Liver (tissue), 8 donors: ENCODE measurements at regions not wholly inside any gene's neighbourhood (a gene's known extent, or its start where the extent isn't known, plus 50 kb on each side); places are given as distances from the start of the nearest gene placed in this dataset.

Experiments
- DNase-seq: peaks from one replicate; pipeline ENCODE4 v3.0.0-alpha.2; 2017; ENCODE audit warnings: low spot score
- H3K27ac ChIP-seq, 2 donors: one replicate each; pipeline ENCODE4 v1.7.0; 2013; ENCODE audit warnings: inconsistent platforms in 2 of 2, low read length in 2 of 2, control low read depth in 1 of 2, low read depth in 1 of 2, mild to moderate bottlenecking in 1 of 2
- H3K27me3 ChIP-seq, 4 donors: one replicate each; pipeline versions ENCODE4 v1.6.1 to v1.7.0; 2013; ENCODE audit warnings: low read length in 3 of 4, inconsistent platforms in 1 of 4, mild to moderate bottlenecking in 1 of 4, moderate library complexity in 1 of 4; ENCODE audit not compliant: control insufficient read depth in 4 of 4, insufficient read depth in 4 of 4
- H3K36me3 ChIP-seq, 4 donors: one replicate each; pipeline versions ENCODE4 v1.6.1 to v1.7.0; 2013; ENCODE audit warnings: low read length in 3 of 4, mild to moderate bottlenecking in 3 of 4, low read depth in 1 of 4, moderate library complexity in 1 of 4; ENCODE audit not compliant: control insufficient read depth in 4 of 4, insufficient read depth in 3 of 4
- H3K4me1 ChIP-seq, 4 donors: one replicate each; pipeline versions ENCODE4 v1.6.1 to v1.7.0; 2013; ENCODE audit warnings: low read length in 3 of 4, mild to moderate bottlenecking in 3 of 4, moderate library complexity in 1 of 4; ENCODE audit not compliant: control insufficient read depth in 4 of 4, insufficient read depth in 4 of 4
- H3K4me3 ChIP-seq, 3 donors: one replicate each; pipeline versions ENCODE4 v1.6.1 to v1.7.0; 2013; ENCODE audit warnings: low read length in 3 of 3, control low read depth in 1 of 3, low read depth in 1 of 3, mild to moderate bottlenecking in 1 of 3
- H3K9ac ChIP-seq, 2 donors: one replicate each; pipeline ENCODE4 v1.7.0; 2013; ENCODE audit warnings: low read length in 2 of 2, mild to moderate bottlenecking in 2 of 2, moderate library complexity in 2 of 2, control low read depth in 1 of 2, low read depth in 1 of 2
- H3K9me3 ChIP-seq, 4 donors: one replicate each; pipeline versions ENCODE4 v1.6.1 to v1.7.0; 2013; ENCODE audit warnings: low read length in 3 of 4; ENCODE audit not compliant: control insufficient read depth in 4 of 4
- ATF3 ChIP-seq: IDR thresholded peaks from 2 replicates; pipeline ENCODE4 v1.6.1; 2016; ENCODE audit warnings: antibody characterized with exemption
- CTCF ChIP-seq: fragments of 150-350 bp; IDR thresholded peaks from 2 replicates; pipeline ENCODE4 v1.5.1; 2017; ENCODE audit warnings: improper control_type of control experiment, low read depth, low read length; ENCODE audit not compliant: missing input control
- EGR1 ChIP-seq, 2 donors: IDR thresholded peaks; 2 replicates each; pipeline ENCODE4 v1.6.1; 2016 to 2018; ENCODE audit warnings: antibody characterized with exemption in 2 of 2, low read depth in 2 of 2
- FOXA1 ChIP-seq: IDR thresholded peaks from 2 replicates; pipeline ENCODE4 v1.6.1; 2016; ENCODE audit warnings: antibody characterized with exemption
- FOXA2 ChIP-seq: IDR thresholded peaks from 2 replicates; pipeline ENCODE4 v1.6.1; 2016; ENCODE audit warnings: antibody characterized with exemption
- GABPA ChIP-seq, 2 donors: IDR thresholded peaks in 1 of 2; conservative IDR thresholded peaks in 1 of 2; 2 replicates each; pipeline ENCODE4 v1.6.1; 2016; ENCODE audit warnings: antibody characterized with exemption in 2 of 2, mild to moderate bottlenecking in 1 of 2, moderate library complexity in 1 of 2
- HNF4A ChIP-seq, 2 donors: conservative IDR thresholded peaks; 2 replicates each; pipeline ENCODE4 v1.6.1; 2016; ENCODE audit warnings: antibody characterized with exemption in 2 of 2, mild to moderate bottlenecking in 2 of 2
- HNF4G ChIP-seq: IDR thresholded peaks from 2 replicates; pipeline ENCODE4 v1.6.1; 2016; ENCODE audit warnings: antibody characterized with exemption
- JUND ChIP-seq, 2 donors: IDR thresholded peaks; 2 replicates each; pipeline ENCODE4 v1.6.1; 2016; ENCODE audit warnings: antibody characterized with exemption in 2 of 2
- MAX ChIP-seq: IDR thresholded peaks from 2 replicates; pipeline ENCODE4 v1.6.1; 2016; ENCODE audit warnings: antibody characterized with exemption
- NR2F2 ChIP-seq: IDR thresholded peaks from 2 replicates; pipeline ENCODE4 v1.6.1; 2016; ENCODE audit warnings: antibody characterized with exemption
- RAD21 ChIP-seq, 2 donors: IDR thresholded peaks; 2 replicates each; pipeline ENCODE4 v1.6.1; 2016; ENCODE audit warnings: antibody characterized with exemption in 2 of 2, mild to moderate bottlenecking in 2 of 2
- REST ChIP-seq: IDR thresholded peaks from 2 replicates; pipeline ENCODE4 v1.6.1; 2016; ENCODE audit warnings: antibody characterized with exemption, mild to moderate bottlenecking
- RXRA ChIP-seq, 2 donors: IDR thresholded peaks; 2 replicates each; pipeline ENCODE4 v1.6.1; 2017 to 2018; ENCODE audit warnings: antibody characterized with exemption in 2 of 2, mild to moderate bottlenecking in 1 of 2
- SP1 ChIP-seq: IDR thresholded peaks from 2 replicates; pipeline ENCODE4 v1.6.1; 2018; ENCODE audit warnings: antibody characterized with exemption, mild to moderate bottlenecking
- TAF1 ChIP-seq: conservative IDR thresholded peaks from 2 replicates; pipeline ENCODE4 v1.6.1; 2016; ENCODE audit warnings: antibody characterized with exemption, mild to moderate bottlenecking
- YY1 ChIP-seq: IDR thresholded peaks from 2 replicates; pipeline ENCODE4 v1.6.1; 2016; ENCODE audit warnings: antibody characterized with exemption, mild to moderate bottlenecking
- ZBTB33 ChIP-seq: IDR thresholded peaks from 2 replicates; pipeline ENCODE4 v1.6.1; 2016; ENCODE audit warnings: antibody characterized with exemption
- WGBS: extraction: QIAGEN DNeasy Blood & Tissue Kit; methylation state at CpG from one replicate; pipeline ENCODE4 v1.1.7; 2013; 5-methylcytosine and 5-hydroxymethylcytosine counted together
- donor health status: healthy.
- donor health status: healthy.
- donor health status: healthy.
- donor health status: healthy.
- donor health status: healthy.

GRCh38 chr12:131229426-131230339 lies 276.0 kb downstream of the ADGRD1 start:
- TF ChIP-seq YY1 (no peak), CTCF (no peak), GABPA (IDR thresholded peaks at IDR 0.05 in 1 of 2, conservative IDR thresholded peaks at IDR 0.05 in 1 of 2) (no peak), MAX (no peak), ZBTB33 (no peak), REST (no peak), EGR1 (IDR thresholded peaks at IDR 0.05; ENCODE audit: low read depth in 2 of 2) (no peak), SP1 (no peak), RXRA (IDR thresholded peaks at IDR 0.05) (no peak), HNF4G (no peak), JUND (IDR thresholded peaks at IDR 0.05) (no peak), TAF1 (no peak), RAD21 (IDR thresholded peaks at IDR 0.05) (no peak), NR2F2 (no peak), HNF4A (conservative IDR thresholded peaks at IDR 0.05) (no peak), ATF3 (no peak), FOXA2 (no peak), FOXA1 (no peak)
- H3K4me1 ChIP-seq = no peaks in the 10 kb centered on the region
- H3K9me3 ChIP-seq = peaks cover 0 to 4% (median 0%) of the 10 kb centered on the region in 4 donors
- H3K9ac ChIP-seq = no peak overlapping the region
- WGBS = 48% methylated on average over 17 of the region's 17 CpGs
- no peak overlapping the region for H3K27ac ChIP-seq
- H3K27me3 ChIP-seq = no peaks in the 10 kb centered on the region
- no peaks in the 10 kb centered on the region for H3K36me3 ChIP-seq
- H3K4me3 ChIP-seq = no peak overlapping the region
- DNase-seq = no peak
